ENCODE measurements at regions not wholly inside any gene's neighbourhood (a gene's known extent, or its start where the extent isn't known, plus 50 kb on each side); places are given as distances from the start of the nearest gene placed in this dataset.

GRCh38 chr2:147763861-147764260 is 81.0 kb upstream of the ACVR2A start:
- H3K36me3 ChIP-seq, result no peaks in the 10 kb centered on the region
- no peaks in the 10 kb centered on the region for H3K4me1 ChIP-seq
- DNase-seq (ENCODE audit: low spot score in 2 of 2), result no peak
- no peak overlapping the region for H3K27ac ChIP-seq
- TF ChIP-seq, protein P1, sequence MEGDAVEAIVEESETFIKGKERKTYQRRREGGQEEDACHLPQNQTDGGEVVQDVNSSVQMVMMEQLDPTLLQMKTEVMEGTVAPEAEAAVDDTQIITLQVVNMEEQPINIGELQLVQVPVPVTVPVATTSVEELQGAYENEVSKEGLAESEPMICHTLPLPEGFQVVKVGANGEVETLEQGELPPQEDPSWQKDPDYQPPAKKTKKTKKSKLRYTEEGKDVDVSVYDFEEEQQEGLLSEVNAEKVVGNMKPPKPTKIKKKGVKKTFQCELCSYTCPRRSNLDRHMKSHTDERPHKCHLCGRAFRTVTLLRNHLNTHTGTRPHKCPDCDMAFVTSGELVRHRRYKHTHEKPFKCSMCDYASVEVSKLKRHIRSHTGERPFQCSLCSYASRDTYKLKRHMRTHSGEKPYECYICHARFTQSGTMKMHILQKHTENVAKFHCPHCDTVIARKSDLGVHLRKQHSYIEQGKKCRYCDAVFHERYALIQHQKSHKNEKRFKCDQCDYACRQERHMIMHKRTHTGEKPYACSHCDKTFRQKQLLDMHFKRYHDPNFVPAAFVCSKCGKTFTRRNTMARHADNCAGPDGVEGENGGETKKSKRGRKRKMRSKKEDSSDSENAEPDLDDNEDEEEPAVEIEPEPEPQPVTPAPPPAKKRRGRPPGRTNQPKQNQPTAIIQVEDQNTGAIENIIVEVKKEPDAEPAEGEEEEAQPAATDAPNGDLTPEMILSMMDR (IDR thresholded peaks at IDR 0.05), result no peak
- TF ChIP-seq POLR2AphosphoS5 (IDR thresholded peaks at IDR 0.05) (no peak), POLR2A (IDR thresholded peaks at IDR 0.05) (no peak), EP300 (IDR thresholded peaks at IDR 0.05) (no peak)
- no peak overlapping the region for H3K4me3 ChIP-seq
- H3K9me3 ChIP-seq, result peaks cover 5% of the 10 kb centered on the region
- H3K27me3 ChIP-seq, result no peaks in the 10 kb centered on the region

DNA sequence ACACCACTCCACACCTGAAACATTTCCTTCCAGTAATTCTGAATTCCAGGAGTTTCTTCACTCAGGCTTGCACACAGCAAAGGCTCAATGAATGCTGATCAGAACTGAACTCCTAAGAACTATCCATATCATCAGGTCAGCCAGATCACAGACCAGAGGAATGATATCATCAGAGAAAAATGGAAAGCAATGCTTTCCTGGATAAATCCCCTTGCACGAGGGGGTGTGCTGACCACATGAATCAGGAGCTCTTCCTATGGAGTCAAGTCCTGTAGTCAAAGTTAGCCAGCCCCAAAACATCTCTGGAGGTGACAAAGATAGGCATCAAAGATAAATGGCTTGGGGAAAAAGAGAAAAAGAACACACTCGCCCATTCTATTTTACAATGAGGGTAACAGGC is 83.8 kb upstream of the ACVR2A start:
- no peaks in the 10 kb centered on the region for H3K9me3 ChIP-seq
- no peaks in the 10 kb centered on the region for H3K36me3 ChIP-seq
- H3K27ac ChIP-seq, result no peak overlapping the region
- TF ChIP-seq, protein P1 (IDR thresholded peaks at IDR 0.05), result no peak
- no peak for TF ChIP-seq POLR2AphosphoS5 (IDR thresholded peaks at IDR 0.05)
- TF ChIP-seq EP300 (IDR thresholded peaks at IDR 0.05), result no peak
- TF ChIP-seq POLR2A (IDR thresholded peaks at IDR 0.05), result no peak
- DNase-seq (ENCODE audit: low spot score in 2 of 2), result no peak
- 76% methylated on average over 2 of the region's 2 CpGs for WGBS
- no peak overlapping the region for H3K4me3 ChIP-seq
- no peaks in the 10 kb centered on the region for H3K27me3 ChIP-seq
- H3K4me1 ChIP-seq, result no peaks in the 10 kb centered on the region

GRCh38 chr2:147759536-147759935 is 85.3 kb upstream of the ACVR2A start:
- no peaks in the 10 kb centered on the region for H3K4me1 ChIP-seq
- WGBS, result 42% methylated on average over 3 of the region's 3 CpGs
- H3K4me3 ChIP-seq, result no peak overlapping the region
- no peaks in the 10 kb centered on the region for H3K36me3 ChIP-seq
- TF ChIP-seq, protein P1 (IDR thresholded peaks at IDR 0.05), result no peak
- TF ChIP-seq POLR2A (IDR thresholded peaks at IDR 0.05), result no peak
- no peak for TF ChIP-seq EP300 (IDR thresholded peaks at IDR 0.05)
- no peak for TF ChIP-seq POLR2AphosphoS5 (IDR thresholded peaks at IDR 0.05)
- H3K27me3 ChIP-seq, result no peaks in the 10 kb centered on the region
- H3K27ac ChIP-seq, result no peak overlapping the region
- no peaks in the 10 kb centered on the region for H3K9me3 ChIP-seq
- no peak for DNase-seq (ENCODE audit: low spot score in 2 of 2)

GRCh38 chr2:147758821-147759220 is 86.0 kb upstream of the ACVR2A start:
- Histone ChIP-seq H3K4me1 (no peaks in the 10 kb centered on the region), H3K9me3 (no peaks in the 10 kb centered on the region), H3K27ac (no peak overlapping the region), H3K4me3 (no peak overlapping the region), H3K27me3 (no peaks in the 10 kb centered on the region), H3K36me3 (no peaks in the 10 kb centered on the region)
- TF ChIP-seq POLR2A (IDR thresholded peaks at IDR 0.05), result no peak
- no peak for TF ChIP-seq POLR2AphosphoS5 (IDR thresholded peaks at IDR 0.05)
- TF ChIP-seq EP300 (IDR thresholded peaks at IDR 0.05), result no peak
- TF ChIP-seq, protein P1 (IDR thresholded peaks at IDR 0.05), result no peak
- DNase-seq (ENCODE audit: low spot score in 2 of 2), result no peak
- 70% methylated on average over 2 of the region's 2 CpGs for WGBS

GRCh38 chr2:147756069-147756468 is 88.8 kb upstream of the ACVR2A start:
- DNase-seq (ENCODE audit: low spot score in 2 of 2), result no peak

More at GRCh38 chr2:147756069-147756468, 88.8 kb upstream of the ACVR2A start:
- Histone ChIP-seq H3K4me1 (no peaks in the 10 kb centered on the region), H3K27me3 (no peaks in the 10 kb centered on the region), H3K27ac (no peak overlapping the region), H3K36me3 (no peaks in the 10 kb centered on the region), H3K4me3 (no peak overlapping the region), H3K9me3 (no peaks in the 10 kb centered on the region)
- TF ChIP-seq, protein P1 (IDR thresholded peaks at IDR 0.05), result no peak
- TF ChIP-seq POLR2AphosphoS5 (IDR thresholded peaks at IDR 0.05) (no peak), EP300 (IDR thresholded peaks at IDR 0.05) (no peak), POLR2A (IDR thresholded peaks at IDR 0.05) (no peak)
- WGBS, result 86% methylated on average over 2 of the region's 2 CpGs

Measured in suprapubic skin (tissue), 4 donors.